ENCODE measurements at regions not wholly inside any gene's neighbourhood (a gene's known extent, or its start where the extent isn't known, plus 50 kb on each side); places are given as distances from the start of the nearest gene placed in this dataset.

GRCh38 chr5:173483160-173483559 lies 133.3 kb downstream of the BOD1 start:
- POLR2A ChIA-PET (ENCODE audit: partially characterized antibody): no interaction called here
- no peak overlapping the region for H3K4me2 ChIP-seq (ENCODE audit: insufficient read depth in 1 of 2, low read depth in 2 of 2, low read length in 2 of 2)

More at GRCh38 chr5:173483160-173483559, 133.3 kb downstream of the BOD1 start:
- Histone ChIP-seq H3K9me3 (ENCODE audit: insufficient read depth in 2 of 2, low read depth in 1 of 2, low read length in 1 of 2) (no peaks in the 10 kb centered on the region), H3K9ac (replicated peaks in 1 of 4; ENCODE audit: extremely low read depth in 1 of 4, low read depth in 3 of 4, low read length in 3 of 4) (no peak overlapping the region), H2BK12ac (ENCODE audit: low read depth, low read length) (no peak overlapping the region), H3K23ac (ENCODE audit: insufficient read length) (no peak overlapping the region), H3K4ac (replicated peaks; ENCODE audit: insufficient read length, low read depth, low read length) (no peak overlapping the region), H3K56ac (replicated peaks; ENCODE audit: insufficient read length, low read depth, low read length) (no peak overlapping the region), H3K4me1 (replicated peaks in 1 of 4; ENCODE audit: control insufficient read depth in 3 of 4, insufficient read depth in 4 of 4, low read length in 3 of 4) (no peaks in the 10 kb centered on the region), H2BK120ac (replicated peaks; ENCODE audit: low read depth, low read length) (no peak overlapping the region), H4K5ac (ENCODE audit: insufficient read length, low read depth, low read length) (no peak overlapping the region), H3K18ac (ENCODE audit: extremely low read depth, low read length) (no peak overlapping the region), H2BK5ac (ENCODE audit: low read depth, low read length) (no peak overlapping the region), H3K14ac (ENCODE audit: insufficient read length) (no peak overlapping the region), H2BK20ac (ENCODE audit: low read length) (no peak overlapping the region), H3K36me3 (ENCODE audit: control insufficient read depth in 2 of 4, insufficient read depth in 4 of 4, low read length in 3 of 4) (no peaks in the 10 kb centered on the region), H2AK5ac (ENCODE audit: low read depth, low read length) (no peak overlapping the region), H4K8ac (ENCODE audit: extremely low read depth, insufficient read depth, low read length) (no peak overlapping the region), H2BK15ac (ENCODE audit: low read length) (no peak overlapping the region), H3K4me3 (ENCODE audit: extremely low read depth in 1 of 4, insufficient read depth in 2 of 4, low read depth in 3 of 4, low read length in 4 of 4) (no peak overlapping the region), H2AFZ (ENCODE audit: low read length) (no peak overlapping the region), H3K79me2 (ENCODE audit: control insufficient read depth in 1 of 2, insufficient read depth in 2 of 2, low read length in 2 of 2) (no peaks in the 10 kb centered on the region), H4K91ac (replicated peaks; ENCODE audit: insufficient read length, low read length) (no peak overlapping the region), H3K27me3 (replicated peaks in 1 of 4; ENCODE audit: control insufficient read depth in 3 of 4, extremely low read depth in 1 of 4, insufficient read depth in 3 of 4, low read length in 3 of 4) (no peaks in the 10 kb centered on the region), H3K27ac (ENCODE audit: low read depth, low read length) (no peak overlapping the region), H4K20me1 (replicated peaks in 1 of 2; ENCODE audit: control insufficient read depth in 1 of 2, insufficient read depth in 2 of 2, low read length in 2 of 2) (no peaks in the 10 kb centered on the region), H3K79me1 (ENCODE audit: low read depth, low read length) (no peaks in the 10 kb centered on the region), H3K23me2 (ENCODE audit: low read depth, low read length) (no peaks in the 10 kb centered on the region)
- CTCF ChIA-PET (ENCODE audit: partially characterized antibody): interaction anchor here (0.6 to 4.0 kb wide), 4 partner anchors 32 to 246 kb away, joined by 3 to 13 read pairs (median 4); no protein-coding TSS in a partner anchor
- TF ChIP-seq FOSL1 (IDR thresholded peaks at IDR 0.05; ENCODE audit: insufficient read depth, low read depth, low read length) (no peak), CBX8 (IDR thresholded peaks at IDR 0.05; ENCODE audit: borderline replicate concordance, low read depth, low read length) (no peak), GABPA (IDR thresholded peaks at IDR 0.05; ENCODE audit: borderline replicate concordance, insufficient read depth, low read length) (no peak), SP2 (IDR thresholded peaks at IDR 0.05; ENCODE audit: low read length) (no peak), SP1 (IDR thresholded peaks at IDR 0.05; ENCODE audit: low read depth, low read length) (no peak), ATF2 (IDR thresholded peaks at IDR 0.05; ENCODE audit: low read length) (no peak), POLR2A (IDR thresholded peaks at IDR 0.05; ENCODE audit: control extremely low read depth in 1 of 2, low read depth in 2 of 2, low read length in 2 of 2) (no peak), PHF8 (conservative IDR thresholded peaks at IDR 0.05; ENCODE audit: low read depth, low read length) (no peak), RFX5 (IDR thresholded peaks at IDR 0.05; ENCODE audit: borderline replicate concordance, low read depth, low read length) (no peak)
- FAIRE-seq (no peak), DNase-seq (ENCODE audit: low read depth in 1 of 2, low spot score in 2 of 2) (no peak)
- WGBS, 2 experiments (ENCODE audit: extremely low coverage in 1 of 2, insufficient coverage in 1 of 2, insufficient read length in 1 of 2, insufficient replicate concordance in 2 of 2, low coverage in 1 of 2, low lambda C conversion rate in 2 of 2, missing lambda C conversion rate in 1 of 2): 87% methylated on average over 4 of the region's 4 CpGs; no CpG with 5 or more reads in 1 of the 2 experiments

All from H1 (cell line).